PC-3 (cell line): ENCODE measurements at regions not wholly inside any gene's neighbourhood (a gene's known extent, or its start where the extent isn't known, plus 50 kb on each side); places are given as distances from the start of the nearest gene placed in this dataset.

Experiments
- CTCF ChIP-seq: fragments of 300-600 bp; sonication (generic); conservative IDR thresholded peaks from 2 replicates; pipeline ENCODE4 v1.5.1; 2017; ENCODE audit warnings: antibody characterized with exemption, low read depth, mild to moderate bottlenecking, low read length
- EZH2 ChIP-seq: fragments of 300-600 bp; sonication (generic); IDR thresholded peaks from one replicate; pipeline ENCODE4 v1.6.1; 2017; ENCODE audit warnings: antibody characterized with exemption, mild to moderate bottlenecking, low read length; ENCODE audit not compliant: unreplicated experiment

GRCh38 chr15:24745290-24745689 is 69.7 kb downstream of the NPAP1 start:
- no peak for TF ChIP-seq CTCF
- TF ChIP-seq EZH2 = no peak
